ENCODE measurements at regions not wholly inside any gene's neighbourhood (a gene's known extent, or its start where the extent isn't known, plus 50 kb on each side); places are given as distances from the start of the nearest gene placed in this dataset.
"Not testable (repeated sequence)": the region's sequence is repeated elsewhere in the genome, so short reads cannot be mapped to it uniquely, and the experiment has no call there.

DNA sequence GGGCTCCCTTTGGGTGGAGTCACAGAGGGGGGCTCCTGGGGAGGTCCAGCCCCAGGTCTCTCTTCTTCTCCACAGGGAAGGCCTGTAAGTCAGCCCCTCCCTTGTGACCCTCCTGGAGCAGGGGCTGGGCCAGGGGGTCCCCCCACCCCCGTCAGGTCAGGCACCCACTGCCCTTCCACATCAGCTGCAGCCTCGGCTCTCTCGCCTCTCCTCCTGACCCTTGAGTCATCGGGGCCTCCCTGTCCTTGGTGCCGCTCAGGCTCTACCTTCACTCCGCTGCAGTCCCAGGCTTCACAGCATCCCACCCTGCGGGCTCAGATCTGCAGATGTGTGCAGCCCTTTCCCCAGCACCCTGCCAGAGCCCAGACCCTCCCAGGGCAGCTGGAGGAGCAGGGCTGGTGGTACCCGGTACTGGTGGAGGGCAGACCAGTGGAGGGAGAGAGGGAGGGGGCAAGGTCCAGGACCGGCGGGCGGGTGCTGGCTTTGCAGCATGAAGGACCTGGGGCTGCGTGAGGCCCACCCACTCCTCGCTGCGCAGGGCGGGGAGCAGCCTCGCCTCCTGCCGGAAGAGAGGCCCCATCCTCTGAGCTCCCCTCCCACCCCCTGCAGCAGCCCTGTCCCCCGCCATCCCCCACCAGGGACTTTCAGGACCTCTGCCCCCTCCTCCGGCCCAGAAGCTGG is 117.1 kb downstream of the FAM53A start:
- H3K27ac ChIP-seq, result no peak overlapping the region
- TF ChIP-seq, protein P1, sequence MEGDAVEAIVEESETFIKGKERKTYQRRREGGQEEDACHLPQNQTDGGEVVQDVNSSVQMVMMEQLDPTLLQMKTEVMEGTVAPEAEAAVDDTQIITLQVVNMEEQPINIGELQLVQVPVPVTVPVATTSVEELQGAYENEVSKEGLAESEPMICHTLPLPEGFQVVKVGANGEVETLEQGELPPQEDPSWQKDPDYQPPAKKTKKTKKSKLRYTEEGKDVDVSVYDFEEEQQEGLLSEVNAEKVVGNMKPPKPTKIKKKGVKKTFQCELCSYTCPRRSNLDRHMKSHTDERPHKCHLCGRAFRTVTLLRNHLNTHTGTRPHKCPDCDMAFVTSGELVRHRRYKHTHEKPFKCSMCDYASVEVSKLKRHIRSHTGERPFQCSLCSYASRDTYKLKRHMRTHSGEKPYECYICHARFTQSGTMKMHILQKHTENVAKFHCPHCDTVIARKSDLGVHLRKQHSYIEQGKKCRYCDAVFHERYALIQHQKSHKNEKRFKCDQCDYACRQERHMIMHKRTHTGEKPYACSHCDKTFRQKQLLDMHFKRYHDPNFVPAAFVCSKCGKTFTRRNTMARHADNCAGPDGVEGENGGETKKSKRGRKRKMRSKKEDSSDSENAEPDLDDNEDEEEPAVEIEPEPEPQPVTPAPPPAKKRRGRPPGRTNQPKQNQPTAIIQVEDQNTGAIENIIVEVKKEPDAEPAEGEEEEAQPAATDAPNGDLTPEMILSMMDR (conservative IDR thresholded peaks at IDR 0.05), result no peak
- no peak for TF ChIP-seq ZFX (IDR thresholded peaks at IDR 0.05)

DNA sequence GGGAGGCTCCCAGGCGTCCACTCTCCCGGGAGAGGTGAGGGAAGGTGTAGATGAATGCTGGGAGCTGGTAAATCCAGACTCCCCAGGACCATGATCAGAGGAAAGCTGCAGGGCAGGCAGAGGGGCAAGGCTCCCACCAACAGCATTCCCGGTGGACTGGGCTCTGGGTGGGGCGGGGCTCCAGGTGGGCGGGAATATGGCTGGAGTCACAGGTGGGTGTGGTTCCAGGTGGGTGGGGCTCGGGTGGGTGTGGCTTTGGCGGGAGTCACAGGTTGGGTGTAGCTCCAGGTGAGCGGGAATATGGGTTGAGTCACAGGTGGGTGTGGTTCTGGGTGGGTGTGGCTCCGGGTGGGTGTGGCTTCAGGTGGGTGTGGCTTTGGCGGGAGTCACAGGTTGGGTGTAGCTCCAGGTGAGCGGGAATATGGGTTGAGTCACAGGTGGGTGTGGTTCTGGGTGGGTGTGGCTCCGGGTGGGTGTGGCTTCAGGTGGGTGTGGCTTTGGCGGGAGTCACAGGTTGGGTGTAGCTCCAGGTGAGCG is 117.7 kb downstream of the FAM53A start:
- H3K27ac ChIP-seq, result not testable (repeated sequence)

DNA sequence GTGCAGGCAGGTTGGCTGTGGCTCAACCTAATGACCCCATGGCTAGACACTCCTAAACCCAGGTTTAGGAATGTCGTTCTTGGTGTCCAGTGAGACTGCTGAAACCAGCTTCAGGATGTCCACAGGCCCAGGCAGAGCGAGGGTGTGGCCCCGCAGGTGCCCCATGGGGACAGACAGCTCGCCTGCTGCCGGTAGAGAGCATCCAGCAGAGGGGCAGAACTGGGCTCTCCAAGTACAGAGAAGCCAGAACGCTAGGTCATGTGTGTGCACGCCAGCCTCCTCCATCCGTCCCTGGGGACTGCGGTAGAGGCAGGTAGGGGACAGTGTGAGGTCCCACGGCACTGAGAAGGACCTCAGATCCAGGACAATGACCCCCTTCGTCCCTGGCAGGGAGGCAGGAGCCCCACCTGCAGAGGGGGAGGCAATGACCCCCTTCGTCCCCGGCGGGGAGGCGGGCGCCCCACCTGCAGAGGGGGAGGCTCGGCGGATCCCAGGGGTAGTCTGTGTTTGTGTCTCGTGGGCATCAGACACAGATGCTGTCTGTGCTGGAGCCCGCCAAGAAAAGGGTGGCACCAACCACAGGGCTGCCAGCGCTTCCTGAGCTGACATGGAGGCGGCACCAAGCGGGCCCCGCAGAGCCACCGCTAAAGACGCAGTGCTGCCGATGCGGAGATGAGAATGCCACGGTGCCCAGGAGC is 118.4 kb downstream of the FAM53A start:
- TF ChIP-seq, protein P1 (conservative IDR thresholded peaks at IDR 0.05), result no peak
- TF ChIP-seq ZFX (IDR thresholded peaks at IDR 0.05), result no peak
- no peak overlapping the region for H3K27ac ChIP-seq

DNA sequence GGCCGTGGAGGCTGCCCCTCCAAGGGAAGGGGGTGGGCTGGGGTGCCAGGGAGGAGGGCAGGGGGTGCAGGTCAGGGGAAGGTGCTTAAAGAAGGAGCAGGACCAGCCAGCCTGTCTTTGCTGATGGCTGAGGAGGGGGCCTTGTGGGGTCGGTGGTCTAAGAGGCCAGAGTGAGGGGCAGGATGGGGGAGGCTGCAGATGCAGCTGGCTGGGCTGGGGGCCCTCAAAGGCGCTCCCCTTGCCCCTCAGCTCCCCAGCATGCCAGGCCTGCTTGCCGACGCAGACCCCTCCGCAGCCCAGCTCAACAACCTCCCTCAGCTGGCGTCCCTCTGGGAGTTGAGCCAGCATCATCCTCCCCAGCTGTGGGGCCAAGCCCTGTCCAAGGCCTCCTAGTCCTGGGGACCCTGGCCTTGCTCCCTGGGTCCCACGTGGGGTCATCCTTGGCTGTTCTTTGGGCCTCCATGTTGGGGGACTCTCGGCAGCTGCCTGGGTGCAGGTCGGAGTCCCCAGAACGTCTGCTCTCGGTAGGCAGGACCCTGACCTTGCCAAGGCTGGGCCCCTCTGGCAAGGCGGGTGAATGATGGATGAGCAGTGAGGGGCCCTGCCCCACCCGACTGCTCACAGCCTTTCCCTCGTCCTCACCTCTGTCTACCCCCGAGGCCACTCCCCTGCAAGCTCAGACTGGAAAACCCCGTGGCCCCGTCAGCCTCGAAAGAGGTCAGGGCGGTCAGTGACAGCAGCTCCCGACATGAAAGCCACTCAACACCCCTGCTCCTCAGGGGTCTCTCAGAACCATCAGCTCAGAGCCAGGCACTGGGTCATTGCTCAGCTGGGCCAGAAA is 119.4 kb downstream of the FAM53A start:
- TF ChIP-seq, protein P1 (conservative IDR thresholded peaks at IDR 0.05), result no peak
- TF ChIP-seq ZFX (IDR thresholded peaks at IDR 0.05), result no peak
- H3K27ac ChIP-seq, result no peak overlapping the region

DNA sequence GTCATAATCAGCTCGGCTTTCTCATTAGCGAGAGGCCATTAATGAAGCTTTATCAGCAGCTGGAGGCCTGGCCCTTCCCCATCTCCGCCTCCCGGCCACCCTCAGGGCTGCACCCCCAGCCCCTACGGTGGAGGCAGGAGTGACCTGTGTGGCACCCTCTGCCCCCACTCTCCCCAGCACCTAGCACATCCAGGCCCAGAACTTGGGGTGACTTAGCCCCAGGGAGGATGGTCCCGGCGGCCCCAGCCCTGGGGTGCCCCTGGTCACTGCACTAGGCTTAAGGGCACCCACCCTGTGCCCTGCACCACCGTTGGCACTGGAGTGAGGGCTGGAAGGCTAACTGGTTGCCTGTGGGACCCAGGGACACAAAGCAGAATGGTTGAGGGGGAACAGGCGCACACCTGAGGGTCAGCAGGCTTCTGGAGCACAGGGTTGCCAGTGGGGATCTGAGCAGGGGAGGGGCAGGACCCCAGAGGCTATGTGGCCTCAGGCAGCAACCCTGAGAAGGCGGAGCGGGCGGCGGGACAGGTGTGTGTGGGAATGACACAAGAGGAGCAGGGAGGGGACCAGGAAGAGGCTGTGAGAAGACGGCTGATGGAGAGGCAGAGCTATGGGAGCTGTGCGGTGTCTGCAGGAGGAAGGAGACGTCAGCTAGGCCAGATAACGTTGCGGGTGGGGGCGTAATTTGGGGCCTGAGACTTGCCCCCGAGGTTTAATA is 120.2 kb downstream of the FAM53A start:
- TF ChIP-seq ZFX (IDR thresholded peaks at IDR 0.05), result no peak
- TF ChIP-seq, protein P1 (conservative IDR thresholded peaks at IDR 0.05), result no peak
- H3K27ac ChIP-seq, result no peak overlapping the region

DNA sequence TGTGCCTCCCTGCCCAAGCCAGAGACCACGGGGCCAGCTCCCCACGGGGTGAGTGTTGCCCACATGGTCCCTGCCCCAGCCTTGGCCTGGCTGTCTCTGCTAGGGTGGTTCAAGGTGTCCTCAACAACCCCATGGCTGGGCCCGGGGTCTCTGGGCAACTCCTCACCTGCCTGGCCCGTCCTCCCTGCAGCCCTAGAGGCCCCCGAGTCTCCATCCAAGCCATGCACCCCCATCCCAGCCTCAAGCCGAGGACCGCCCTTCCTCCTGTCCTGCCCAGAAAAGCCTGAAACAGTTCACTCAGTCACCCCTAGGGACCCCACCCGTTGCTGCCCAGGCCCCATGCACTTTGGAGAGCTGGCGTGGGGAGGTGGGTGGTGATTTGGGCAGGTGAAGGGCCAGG is 120.9 kb downstream of the FAM53A start:
- H3K27ac ChIP-seq, result no peak overlapping the region
- TF ChIP-seq, protein P1 (conservative IDR thresholded peaks at IDR 0.05), result no peak
- TF ChIP-seq ZFX (IDR thresholded peaks at IDR 0.05), result no peak

DNA sequence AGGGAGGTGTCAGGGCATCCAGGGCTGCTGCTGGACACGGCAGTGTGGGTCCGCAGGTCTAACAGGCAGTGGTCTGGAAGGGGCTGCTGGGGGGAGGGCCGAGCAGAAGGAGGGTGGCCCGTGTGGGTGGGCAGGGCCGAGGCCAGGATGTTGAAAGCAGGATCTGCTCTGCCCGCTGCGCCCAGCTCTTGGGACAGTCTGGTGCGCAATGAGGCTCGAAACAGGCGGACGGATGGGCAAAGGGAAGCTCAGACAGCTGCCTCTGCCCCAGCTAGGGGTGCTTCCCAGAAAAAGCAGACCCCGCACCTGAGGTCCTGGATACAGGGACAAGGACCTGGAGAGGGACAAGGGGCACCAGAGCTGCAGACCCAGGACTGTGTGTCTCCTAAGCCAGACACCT is 121.3 kb downstream of the FAM53A start:
- TF ChIP-seq, protein P1 (conservative IDR thresholded peaks at IDR 0.05), result no peak
- no peak for TF ChIP-seq ZFX (IDR thresholded peaks at IDR 0.05)
- no peak overlapping the region for H3K27ac ChIP-seq

Data from C4-2B (cell line).